ENCODE measurements at regions not wholly inside any gene's neighbourhood (a gene's known extent, or its start where the extent isn't known, plus 50 kb on each side); places are given as distances from the start of the nearest gene placed in this dataset.
"Not testable (repeated sequence)": the region's sequence is repeated elsewhere in the genome, so short reads cannot be mapped to it uniquely, and the experiment has no call there.

DNA sequence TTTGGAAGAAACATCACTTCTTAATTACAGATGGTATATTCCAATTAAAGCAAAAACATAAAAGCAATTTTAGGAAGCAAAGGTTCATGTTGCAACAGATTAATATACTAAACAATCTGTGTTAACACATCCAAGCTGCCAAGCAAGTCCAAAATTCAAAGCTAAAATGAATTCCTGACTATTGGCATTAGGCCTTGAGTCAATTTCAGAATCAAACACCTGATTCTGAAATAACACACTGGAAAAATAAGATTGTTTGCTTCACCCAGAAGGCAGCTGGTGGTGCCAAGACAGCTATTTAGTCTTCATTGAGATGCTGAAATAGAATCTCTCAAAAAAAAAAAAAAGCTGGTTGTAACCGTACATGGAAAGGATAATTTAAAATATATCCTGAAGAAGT, 465.6 kb downstream of the SOCS6 start:
- no peaks in the 10 kb centered on the region for H3K4me1 Mint-ChIP-seq
- H3K36me3 Mint-ChIP-seq: no peaks in the 10 kb centered on the region
- DNase-seq: no peak
- no peaks in the 10 kb centered on the region for H3K27me3 Mint-ChIP-seq
- H3K9me3 Mint-ChIP-seq: peaks cover 8% of the 10 kb centered on the region
- H3K27ac Mint-ChIP-seq: no peak overlapping the region
- H3K4me3 Mint-ChIP-seq: no peak overlapping the region
- CTCF ChIA-PET: no interaction called here

DNA sequence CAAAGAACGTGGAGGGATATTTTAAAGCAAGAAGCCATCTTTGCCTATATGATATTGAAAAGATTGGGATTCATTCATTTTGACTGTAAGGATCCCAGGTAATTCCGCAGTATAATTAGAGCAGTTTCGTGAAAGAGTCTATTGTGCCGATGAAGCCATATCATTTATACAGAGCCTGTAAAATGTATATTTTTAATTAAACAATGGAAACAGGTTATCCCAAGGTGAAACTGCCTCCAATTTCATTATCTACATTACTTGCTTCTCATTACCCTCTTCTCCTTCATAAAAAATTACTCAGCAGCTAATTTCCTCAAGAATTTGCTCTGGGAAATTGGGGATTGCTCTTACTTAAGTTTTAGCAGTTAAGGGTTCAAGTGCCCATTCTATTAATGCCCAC, 444.1 kb downstream of the SOCS6 start:
- Mint-ChIP-seq H3K4me1 (no peaks in the 10 kb centered on the region), H3K9me3 (peaks cover 5% of the 10 kb centered on the region), H3K27ac (no peak overlapping the region), H3K27me3 (no peaks in the 10 kb centered on the region), H3K4me3 (no peak overlapping the region), H3K36me3 (no peaks in the 10 kb centered on the region)
- no peak for DNase-seq
- CTCF ChIA-PET: no interaction called here

DNA sequence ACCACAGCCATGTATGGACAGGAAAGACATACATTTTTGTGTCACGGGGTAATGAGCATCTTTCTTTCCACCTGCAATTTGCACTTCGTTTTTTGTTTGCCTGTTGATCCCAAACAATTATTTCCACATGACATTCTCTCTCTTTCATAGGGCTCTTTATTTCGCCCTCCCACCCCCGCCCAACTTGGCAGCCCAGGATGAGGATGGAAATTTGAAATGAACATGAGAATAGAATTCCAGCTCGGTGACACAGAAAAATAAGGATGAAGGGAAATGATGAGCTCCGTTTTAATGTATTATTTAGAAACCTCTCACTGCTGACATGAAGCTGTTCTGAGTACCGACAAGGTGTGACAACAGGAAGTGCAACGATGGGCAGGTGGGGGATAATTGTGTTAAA, 443.3 kb downstream of the SOCS6 start:
- CTCF ChIA-PET: no interaction called here
- peaks cover 5% of the 10 kb centered on the region for H3K9me3 Mint-ChIP-seq
- no peaks in the 10 kb centered on the region for H3K4me1 Mint-ChIP-seq
- H3K27ac Mint-ChIP-seq: no peak overlapping the region
- H3K36me3 Mint-ChIP-seq: no peaks in the 10 kb centered on the region
- no peak for DNase-seq
- H3K4me3 Mint-ChIP-seq: no peak overlapping the region
- H3K27me3 Mint-ChIP-seq: no peaks in the 10 kb centered on the region

DNA sequence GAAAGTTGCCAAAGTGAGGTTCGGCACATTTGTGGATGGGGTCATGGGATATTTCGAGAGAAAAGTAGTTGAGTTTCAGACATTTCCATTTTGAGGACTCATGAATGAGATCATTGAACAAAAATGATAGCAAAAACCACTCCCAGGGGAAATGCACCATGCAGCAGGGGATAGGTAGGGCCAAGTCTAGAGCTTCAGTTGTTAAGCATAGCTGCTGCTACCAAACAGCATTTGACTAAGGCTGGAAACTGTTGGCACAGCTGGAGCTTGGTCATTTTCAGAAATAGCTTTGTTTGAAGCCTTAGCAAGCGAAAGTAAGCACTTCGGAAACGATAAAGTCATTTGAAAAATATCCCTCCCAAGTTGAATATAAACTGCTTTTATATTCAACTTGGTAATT, 431.8 kb downstream of the SOCS6 start:
- no peak for DNase-seq
- H3K27me3 Mint-ChIP-seq: no peaks in the 10 kb centered on the region
- no peak overlapping the region for H3K27ac Mint-ChIP-seq
- H3K4me1 Mint-ChIP-seq: no peaks in the 10 kb centered on the region
- H3K9me3 Mint-ChIP-seq: peaks cover 7% of the 10 kb centered on the region
- no peaks in the 10 kb centered on the region for H3K36me3 Mint-ChIP-seq
- CTCF ChIA-PET: no interaction called here
- H3K4me3 Mint-ChIP-seq: no peak overlapping the region

DNA sequence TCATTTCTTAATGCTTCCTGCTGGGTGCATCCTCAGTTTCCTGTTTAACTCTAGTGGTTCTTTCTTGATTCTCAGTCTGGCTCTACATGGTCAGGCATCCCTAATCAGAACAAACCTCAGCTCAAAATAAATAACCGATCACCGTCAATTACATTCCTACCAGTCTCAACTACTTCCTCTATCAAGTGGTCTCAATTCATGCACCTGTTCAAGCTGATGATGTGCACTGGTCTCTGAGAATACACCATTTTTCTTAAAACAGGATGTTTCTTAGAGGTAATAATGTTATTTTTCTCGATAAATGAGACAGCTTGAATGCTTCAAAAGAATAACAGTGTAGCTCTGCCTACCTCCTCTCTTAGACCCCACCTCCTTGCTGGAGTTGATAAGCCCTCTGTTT, 420.9 kb downstream of the SOCS6 start:
- DNase-seq: no peak
- Mint-ChIP-seq H3K4me3 (no peak overlapping the region), H3K9me3 (peaks cover 10% of the 10 kb centered on the region), H3K27ac (no peak overlapping the region), H3K27me3 (no peaks in the 10 kb centered on the region), H3K4me1 (peaks cover 3% of the 10 kb centered on the region), H3K36me3 (no peaks in the 10 kb centered on the region)
- CTCF ChIA-PET: no interaction called here

DNA sequence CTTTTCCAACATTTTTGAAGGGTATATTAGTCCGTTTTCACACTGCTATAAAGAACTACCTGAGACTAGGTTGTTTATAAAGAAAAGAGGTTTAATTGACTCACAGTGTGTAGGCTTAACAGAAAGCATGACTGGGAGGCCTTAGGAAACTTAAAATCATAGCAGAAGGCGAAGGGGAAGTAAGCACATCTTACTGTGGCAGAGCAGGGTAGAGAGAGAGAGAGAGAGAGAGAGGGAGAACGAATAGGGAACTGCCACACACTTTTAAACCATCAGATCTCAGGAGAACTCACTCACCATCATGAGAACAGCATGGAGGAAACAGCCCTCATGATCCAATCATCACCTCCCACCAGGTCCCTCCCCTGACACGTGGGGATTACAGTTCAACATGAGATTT, 420.3 kb downstream of the SOCS6 start:
- H3K9me3 Mint-ChIP-seq: peaks cover 9% of the 10 kb centered on the region
- no peak overlapping the region for H3K4me3 Mint-ChIP-seq
- no peaks in the 10 kb centered on the region for H3K36me3 Mint-ChIP-seq

DNA sequence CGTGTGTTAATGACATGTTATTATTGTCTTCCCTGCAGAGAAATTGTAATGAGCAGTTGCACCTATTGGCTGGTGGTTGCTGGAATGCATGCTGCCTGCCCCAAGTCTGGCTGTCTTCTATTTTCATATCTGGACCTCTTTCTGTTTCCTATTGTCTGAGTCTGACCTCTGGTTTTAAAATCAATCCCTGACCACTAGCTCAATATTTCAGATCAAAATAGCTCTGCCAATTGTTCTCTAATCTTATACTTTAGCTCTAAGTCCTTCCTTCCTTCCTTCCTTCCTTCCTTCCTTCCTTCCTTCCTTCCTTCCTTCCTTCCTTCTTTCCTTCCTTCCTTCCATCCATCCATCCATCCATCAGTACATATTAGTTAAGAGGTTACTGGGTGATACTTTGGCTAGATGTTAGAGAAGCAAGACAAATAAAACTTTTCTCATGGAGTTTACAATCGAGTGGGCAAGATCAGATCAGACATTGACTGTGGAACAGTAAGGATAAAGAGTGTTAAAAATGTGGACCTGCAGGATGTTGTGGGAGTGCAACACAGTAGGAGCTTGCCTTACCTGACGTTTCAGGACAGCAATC, 417.1 kb downstream of the SOCS6 start:
- H3K4me3 Mint-ChIP-seq: no peak overlapping the region
- no peaks in the 10 kb centered on the region for H3K36me3 Mint-ChIP-seq
- H3K9me3 Mint-ChIP-seq: peaks cover 7% of the 10 kb centered on the region
- CTCF ChIA-PET: no interaction called here
- H3K27me3 Mint-ChIP-seq: no peaks in the 10 kb centered on the region
- H3K27ac Mint-ChIP-seq: no peak overlapping the region
- DNase-seq: no peak
- peaks cover 3% of the 10 kb centered on the region for H3K4me1 Mint-ChIP-seq

More for the DNA sequence above, 420.3 kb downstream of the SOCS6 start:
- Mint-ChIP-seq H3K4me1 (peaks cover 3% of the 10 kb centered on the region), H3K27ac (peak overlapping the region; percentile 3), H3K27me3 (no peaks in the 10 kb centered on the region)
- no peak for DNase-seq
- CTCF ChIA-PET: no interaction called here

DNA sequence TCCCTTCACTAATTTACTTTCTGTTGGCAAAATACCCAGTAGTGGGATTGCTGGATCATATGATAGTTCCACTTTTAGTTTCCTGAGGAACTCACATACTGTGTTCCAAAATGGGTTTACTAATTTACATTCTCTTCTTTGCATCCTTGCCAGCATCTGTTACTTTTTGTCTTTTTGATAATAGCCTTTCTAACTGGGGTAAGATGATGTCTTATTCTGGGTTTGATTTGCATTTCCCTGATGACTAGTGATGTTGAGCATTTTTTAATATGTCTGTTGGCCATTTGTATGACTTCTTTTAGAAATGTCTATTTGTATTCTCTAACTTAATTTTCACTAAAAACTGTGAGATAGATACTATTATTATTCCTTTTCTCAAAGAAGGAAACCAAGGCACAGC, 411.7 kb downstream of the SOCS6 start:
- no peak overlapping the region for H3K27ac Mint-ChIP-seq
- no peaks in the 10 kb centered on the region for H3K36me3 Mint-ChIP-seq
- H3K9me3 Mint-ChIP-seq: peaks cover 14% of the 10 kb centered on the region
- no peak for DNase-seq
- H3K4me3 Mint-ChIP-seq: no peak overlapping the region
- no peaks in the 10 kb centered on the region for H3K27me3 Mint-ChIP-seq
- no peaks in the 10 kb centered on the region for H3K4me1 Mint-ChIP-seq
- CTCF ChIA-PET: no interaction called here

DNA sequence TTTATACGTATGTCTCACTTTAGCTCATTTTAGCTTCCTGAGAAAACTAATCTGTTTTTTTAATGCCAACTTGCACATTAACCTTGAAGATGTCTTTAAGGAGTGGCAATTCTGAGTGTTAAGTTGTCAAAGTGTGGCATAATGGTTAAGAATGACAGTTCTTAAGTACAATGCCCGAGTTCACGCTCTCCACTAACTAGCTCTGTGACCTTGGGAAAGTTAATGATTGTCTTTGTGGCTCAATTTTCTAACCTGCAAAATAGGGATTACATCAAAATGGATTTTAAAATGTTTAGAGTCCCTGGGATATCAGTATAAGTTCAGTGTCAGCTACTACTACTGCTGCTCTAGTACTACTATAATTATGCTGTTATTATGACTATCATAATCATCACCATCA, 409.7 kb downstream of the SOCS6 start:
- Mint-ChIP-seq H3K9me3 (peaks cover 14% of the 10 kb centered on the region), H3K36me3 (no peaks in the 10 kb centered on the region), H3K27ac (no peak overlapping the region), H3K4me1 (no peaks in the 10 kb centered on the region), H3K4me3 (no peak overlapping the region), H3K27me3 (no peaks in the 10 kb centered on the region)
- no peak for DNase-seq
- CTCF ChIA-PET: no interaction called here

DNA sequence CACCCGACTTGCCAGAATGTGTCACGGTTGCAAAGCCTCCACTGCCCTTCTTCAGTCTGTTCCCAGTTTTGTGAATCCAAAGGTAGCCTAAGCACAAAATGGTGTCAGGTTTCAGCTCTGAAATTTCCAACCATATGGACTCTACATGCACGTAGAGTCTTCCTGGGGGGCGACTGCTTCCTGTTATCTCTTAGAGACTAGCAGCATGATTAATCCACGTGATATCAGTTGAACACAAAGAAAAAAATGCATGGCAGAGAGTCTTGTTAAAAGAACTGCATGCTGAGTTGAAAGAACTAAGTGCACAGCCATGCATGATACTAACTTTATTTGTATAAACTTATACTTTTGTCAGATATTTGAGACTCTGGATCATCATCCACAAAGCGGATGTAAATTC, 404.4 kb downstream of the SOCS6 start:
- CTCF ChIA-PET: no interaction called here
- DNase-seq: no peak
- Mint-ChIP-seq H3K9me3 (peaks cover 10% of the 10 kb centered on the region), H3K27ac (no peak overlapping the region), H3K27me3 (no peaks in the 10 kb centered on the region), H3K36me3 (no peaks in the 10 kb centered on the region), H3K4me3 (no peak overlapping the region), H3K4me1 (no peaks in the 10 kb centered on the region)

DNA sequence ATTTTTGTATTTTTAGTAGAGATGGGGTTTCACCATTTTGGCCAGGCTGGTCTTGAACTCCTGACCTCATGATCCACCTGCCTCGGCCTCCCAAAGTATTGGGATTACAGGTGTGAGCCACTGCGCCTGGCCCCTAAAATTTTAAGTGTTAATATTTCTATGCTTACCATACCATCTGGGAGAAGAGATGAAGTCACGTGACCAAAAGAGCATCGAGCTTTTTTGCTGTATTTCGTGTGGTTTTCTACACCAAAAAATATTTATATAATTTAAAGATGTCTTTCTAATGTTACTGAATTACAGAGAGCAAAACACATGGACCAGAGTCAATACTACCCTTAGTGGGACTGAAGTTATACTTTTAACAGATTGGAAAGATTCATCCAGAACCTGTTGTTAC, 400.9 kb downstream of the SOCS6 start:
- DNase-seq, H3K36me3 Mint-ChIP-seq, H3K4me1 Mint-ChIP-seq, H3K9me3 Mint-ChIP-seq, H3K4me3 Mint-ChIP-seq, H3K27ac Mint-ChIP-seq, CTCF ChIA-PET, H3K27me3 Mint-ChIP-seq: not testable (repeated sequence)

DNA sequence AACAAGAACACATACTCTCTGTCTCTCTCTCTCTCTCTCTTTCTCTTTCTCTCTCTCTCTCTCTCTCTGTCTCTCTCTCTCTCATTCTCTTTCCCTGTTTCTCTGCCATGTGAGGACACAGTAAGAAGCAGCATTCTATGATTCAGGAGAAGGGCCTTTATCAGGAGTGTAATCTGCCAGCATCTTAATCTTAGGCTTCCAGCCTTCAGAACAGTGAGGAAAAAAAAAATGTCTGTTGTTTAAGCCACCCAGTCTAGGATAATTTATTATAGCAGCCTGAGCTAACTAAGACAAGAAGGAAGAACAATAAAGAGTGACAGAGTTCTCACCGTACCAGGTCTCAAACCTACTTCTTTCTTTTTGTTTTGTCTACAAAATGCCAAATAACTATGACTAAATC, 399.4 kb downstream of the SOCS6 start:
- CTCF ChIA-PET: no interaction called here
- Mint-ChIP-seq H3K9me3 (no peaks in the 10 kb centered on the region), H3K36me3 (no peaks in the 10 kb centered on the region), H3K4me3 (no peak overlapping the region), H3K4me1 (peaks cover 11% of the 10 kb centered on the region), H3K27me3 (no peaks in the 10 kb centered on the region), H3K27ac (no peak overlapping the region)
- no peak for DNase-seq

DNA sequence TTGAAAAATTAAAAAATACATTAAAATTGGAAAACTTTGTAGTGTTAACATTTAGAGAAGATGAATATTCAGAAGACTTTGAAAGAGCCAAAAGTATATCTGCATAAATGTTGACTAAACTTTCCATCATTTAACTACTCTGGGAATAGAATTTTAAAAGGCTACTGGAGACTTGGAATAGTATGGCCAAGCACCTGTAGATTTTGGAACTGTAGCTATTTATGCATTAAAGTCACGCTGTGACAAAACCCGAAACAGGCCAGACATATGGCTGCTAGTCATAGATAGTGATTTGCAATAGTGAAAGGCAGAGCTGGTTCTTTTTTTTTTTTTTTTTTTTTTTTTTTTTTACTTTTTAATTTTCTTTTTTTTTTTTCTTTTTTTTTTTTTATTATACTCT, 396.0 kb downstream of the SOCS6 start:
- H3K27me3 Mint-ChIP-seq: no peaks in the 10 kb centered on the region
- CTCF ChIA-PET: no interaction called here
- H3K36me3 Mint-ChIP-seq: no peaks in the 10 kb centered on the region
- DNase-seq: no peak
- H3K4me3 Mint-ChIP-seq: no peak overlapping the region
- H3K4me1 Mint-ChIP-seq: peaks cover 21% of the 10 kb centered on the region
- peaks cover 2% of the 10 kb centered on the region for H3K9me3 Mint-ChIP-seq
- no peak overlapping the region for H3K27ac Mint-ChIP-seq

DNA sequence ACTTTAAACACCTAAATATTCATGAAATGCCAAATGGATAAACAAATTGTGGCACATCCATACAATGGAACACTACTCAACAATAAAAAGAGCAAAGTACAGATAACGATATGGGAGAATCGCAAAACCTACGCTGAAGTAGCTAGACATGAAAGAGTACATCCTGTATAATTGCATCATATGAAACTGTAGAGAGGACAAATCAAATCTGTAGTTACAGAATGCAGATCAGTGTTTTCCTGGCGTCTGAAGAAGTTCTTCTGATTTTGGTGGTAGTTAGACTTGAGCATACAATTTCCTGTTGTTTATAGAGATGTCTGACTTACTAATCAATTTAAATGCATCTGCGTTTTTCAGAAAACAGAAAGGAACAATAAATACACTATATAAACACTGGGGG, 394.4 kb downstream of the SOCS6 start:
- CTCF ChIA-PET: no interaction called here
- peak overlapping the region; percentile 71 for H3K27ac Mint-ChIP-seq

DNA sequence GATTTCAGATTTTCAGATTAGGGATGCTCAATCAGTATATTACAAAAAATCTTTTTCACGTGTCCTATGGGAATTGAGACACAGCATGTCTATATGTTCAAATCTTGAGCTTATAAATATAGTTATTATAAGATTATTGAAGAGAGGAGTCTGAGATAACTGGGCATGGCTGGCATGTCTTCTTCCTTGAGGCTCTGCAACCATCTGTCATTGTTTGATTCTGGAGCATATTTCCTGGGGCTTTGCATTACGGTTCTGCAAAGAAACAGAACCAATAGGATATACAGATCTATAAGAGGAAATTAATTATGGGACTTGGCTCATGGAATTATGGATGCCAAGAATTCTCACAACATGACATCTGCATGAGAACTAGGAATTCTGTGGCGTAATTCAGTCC, 386.1 kb downstream of the SOCS6 start:
- CTCF ChIA-PET: interaction anchor here (2.2 kb wide), 1 partner anchor 76 kb away, joined by 6 read pairs; no protein-coding TSS in a partner anchor
- Mint-ChIP-seq H3K4me1 (peaks cover 34% of the 10 kb centered on the region), H3K27ac (no peak overlapping the region), H3K4me3 (no peak overlapping the region), H3K9me3 (peaks cover 10% of the 10 kb centered on the region), H3K27me3 (no peaks in the 10 kb centered on the region), H3K36me3 (peaks cover 3% of the 10 kb centered on the region)
- no peak for DNase-seq

More for the DNA sequence above, 394.4 kb downstream of the SOCS6 start:
- no peak for DNase-seq
- H3K4me3 Mint-ChIP-seq: no peak overlapping the region
- no peaks in the 10 kb centered on the region for H3K36me3 Mint-ChIP-seq
- H3K4me1 Mint-ChIP-seq: peaks cover 21% of the 10 kb centered on the region
- H3K27me3 Mint-ChIP-seq: no peaks in the 10 kb centered on the region
- peaks cover 2% of the 10 kb centered on the region for H3K9me3 Mint-ChIP-seq

DNA sequence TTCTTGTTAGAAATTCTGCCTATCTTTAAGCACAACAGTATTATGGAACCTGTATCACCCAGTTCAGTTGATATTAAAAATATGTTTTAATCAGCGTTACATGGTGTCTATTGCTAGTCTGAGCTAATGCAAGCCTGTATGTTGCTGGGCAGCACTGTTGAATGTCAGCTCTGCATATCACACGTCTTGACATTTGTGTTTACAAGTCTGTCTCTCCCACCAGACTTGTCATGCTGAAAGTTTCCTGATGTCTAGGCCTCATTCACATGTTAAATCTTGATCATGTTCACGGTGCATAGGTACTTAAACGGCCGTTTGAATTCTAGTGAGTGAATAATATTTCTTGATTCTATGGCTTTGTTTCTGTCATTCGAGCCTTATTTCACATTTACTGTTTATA, 385.0 kb downstream of the SOCS6 start:
- Mint-ChIP-seq H3K4me1 (peaks cover 34% of the 10 kb centered on the region), H3K27me3 (no peaks in the 10 kb centered on the region), H3K36me3 (peaks cover 6% of the 10 kb centered on the region)

More for the DNA sequence above, 385.0 kb downstream of the SOCS6 start:
- no peak overlapping the region for H3K4me3 Mint-ChIP-seq
- H3K27ac Mint-ChIP-seq: no peak overlapping the region
- peaks cover 11% of the 10 kb centered on the region for H3K9me3 Mint-ChIP-seq
- no peak for DNase-seq
- CTCF ChIA-PET: interaction anchor here (2.2 kb wide), 1 partner anchor 75 kb away, joined by 6 read pairs; no protein-coding TSS in a partner anchor
